Stimulated activated CD4-positive, alpha-beta T cell treated with anti-CD3 and anti-CD28 coated beads, Interleukin-4, amount 100 ng/mL, for 1 hour (primary cell): ENCODE measurements at regions not wholly inside any gene's neighbourhood (a gene's known extent, or its start where the extent isn't known, plus 50 kb on each side); places are given as distances from the start of the nearest gene placed in this dataset.

ENCODE experiments used
- DNase-seq: peaks from one replicate; pipeline ENCODE4 v3.0.0-alpha.2; 2020

DNA sequence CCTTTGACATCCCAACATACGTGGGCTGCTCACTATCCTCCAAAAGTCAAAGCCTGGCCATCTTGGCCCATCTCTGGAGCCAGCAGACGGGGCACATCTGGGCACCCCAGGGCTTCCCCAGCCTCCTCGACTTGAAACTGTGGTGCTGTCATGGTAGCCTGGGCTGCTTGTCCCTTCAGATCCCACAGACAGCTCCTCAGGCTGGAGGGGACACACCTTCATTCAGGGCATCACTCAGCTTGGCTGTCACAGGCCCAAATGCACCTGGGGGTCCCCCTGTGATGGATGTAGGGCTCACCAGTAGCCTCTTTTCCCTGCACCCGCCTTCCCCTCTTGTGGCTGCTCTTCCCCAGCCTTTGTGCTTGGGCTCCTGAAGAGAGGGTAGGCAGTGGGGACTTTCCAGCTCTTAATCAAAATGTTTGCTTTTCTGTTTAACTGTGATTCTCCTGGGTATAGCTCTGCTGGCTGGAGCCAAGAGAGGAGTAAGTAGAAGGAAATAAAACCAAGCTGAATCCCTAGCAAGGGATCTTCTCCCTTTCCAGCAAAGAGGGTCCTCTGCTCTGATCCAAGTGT is 92.3 kb downstream of the GYPC start:
- DNase-seq, result no peak

GRCh38 chr2:126748929-126749518 is 93.1 kb downstream of the GYPC start:
- no peak for DNase-seq

GRCh38 chr2:126749537-126749936 is 93.6 kb downstream of the GYPC start:
- no peak for DNase-seq

DNA sequence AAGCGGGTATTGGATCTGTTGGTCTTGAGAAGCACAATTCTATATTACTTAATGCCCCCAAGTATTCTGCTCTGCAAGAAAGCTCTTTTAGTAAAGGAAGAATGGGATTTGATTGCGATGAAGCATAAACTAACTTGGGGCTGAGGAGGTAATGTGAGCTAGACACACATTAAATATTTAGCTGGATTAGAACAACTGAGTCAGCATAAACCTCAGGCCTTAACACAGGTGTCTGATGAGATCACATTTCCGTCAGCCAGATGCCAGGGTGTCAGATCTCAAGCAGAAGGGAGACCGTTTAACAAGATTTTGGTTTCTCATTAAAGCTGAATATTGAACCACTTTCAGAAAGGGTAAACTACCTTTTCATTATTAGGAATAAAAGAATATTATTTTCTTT is 94.5 kb downstream of the GYPC start:
- no peak for DNase-seq

GRCh38 chr2:126751477-126751876 is 95.5 kb downstream of the GYPC start:
- DNase-seq, result no peak

GRCh38 chr2:126752876-126753275 is 96.9 kb downstream of the GYPC start:
- no peak for DNase-seq

DNA sequence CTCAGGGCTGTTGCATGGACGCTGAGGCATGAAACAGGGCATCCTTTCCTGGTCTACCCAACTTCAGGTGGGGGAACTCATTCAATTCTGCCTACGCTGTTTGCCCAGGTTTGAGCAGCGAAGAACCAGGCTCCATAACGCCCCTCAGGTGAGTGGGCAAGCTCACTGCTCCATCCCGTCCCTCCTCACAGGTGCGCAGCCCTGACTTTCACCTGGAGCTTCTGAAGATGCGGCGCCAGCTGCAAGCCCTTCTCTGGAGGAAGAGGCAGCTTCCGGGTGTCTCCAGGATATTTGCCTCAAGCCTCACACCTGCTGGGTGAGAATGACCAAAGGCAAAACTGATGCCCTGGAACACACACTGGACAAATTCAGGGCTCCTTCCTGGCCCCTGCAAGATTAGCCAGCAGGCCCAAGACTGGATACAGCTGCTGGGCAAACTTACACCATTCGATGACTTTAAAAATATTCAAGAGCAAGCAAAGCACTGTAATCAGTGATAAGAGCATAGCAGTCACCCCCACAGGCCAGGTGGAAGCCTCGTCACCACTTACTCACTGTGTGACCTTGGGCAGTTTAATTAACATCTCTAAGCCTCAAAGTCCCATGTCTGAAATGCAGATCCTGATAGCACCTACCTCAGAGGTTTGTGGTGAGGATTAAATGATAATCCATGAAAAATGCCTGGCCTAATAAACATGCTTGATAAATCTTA is 97.7 kb downstream of the GYPC start:
- no peak for DNase-seq

- no peak for DNase-seq
These were observed 98.5 kb downstream of the GYPC start for GRCh38 chr2:126754240-126755004.

- no peak for DNase-seq
These were observed 100.2 kb downstream of the GYPC start for GRCh38 chr2:126756125-126756524.

- DNase-seq, result no peak
These were observed 105.5 kb downstream of the GYPC start for GRCh38 chr2:126761256-126761980.

- peak; percentile 21 for DNase-seq
These were observed 106.3 kb downstream of the GYPC start for GRCh38 chr2:126761981-126762878.

GRCh38 chr2:126764686-126765265 is 108.8 kb downstream of the GYPC start:
- no peak for DNase-seq

GRCh38 chr2:126765395-126765794 is 109.4 kb downstream of the GYPC start:
- DNase-seq, result no peak

- no peak for DNase-seq
These were observed 110.5 kb downstream of the GYPC start for GRCh38 chr2:126766295-126766968.

- no peak for DNase-seq
These were observed 111.0 kb downstream of the GYPC start for GRCh38 chr2:126766969-126767296.

DNA sequence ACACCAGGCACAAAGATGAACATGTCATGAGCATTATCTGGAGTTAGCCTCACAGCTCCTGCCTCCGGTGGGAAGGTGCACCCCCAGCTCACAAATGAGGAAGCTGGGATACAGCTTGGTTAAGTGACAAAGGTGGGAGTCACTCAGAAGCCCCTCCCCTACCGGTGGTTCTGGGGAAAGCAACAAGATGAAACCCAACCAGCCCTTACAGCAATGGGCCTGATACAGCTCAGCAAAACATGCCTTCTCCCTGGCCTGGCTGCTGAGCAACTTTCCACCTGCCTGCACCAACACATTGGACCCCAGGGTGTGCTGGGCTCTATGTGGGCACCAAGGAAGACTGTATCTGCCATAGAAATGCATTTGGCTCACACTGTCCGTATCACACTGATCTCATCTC is 113.2 kb downstream of the GYPC start:
- DNase-seq, result no peak

- DNase-seq, result no peak
These were observed 114.5 kb downstream of the GYPC start for GRCh38 chr2:126770466-126770865.

- DNase-seq, result no peak
These were observed 115.1 kb downstream of the GYPC start for GRCh38 chr2:126771094-126771493.

DNA sequence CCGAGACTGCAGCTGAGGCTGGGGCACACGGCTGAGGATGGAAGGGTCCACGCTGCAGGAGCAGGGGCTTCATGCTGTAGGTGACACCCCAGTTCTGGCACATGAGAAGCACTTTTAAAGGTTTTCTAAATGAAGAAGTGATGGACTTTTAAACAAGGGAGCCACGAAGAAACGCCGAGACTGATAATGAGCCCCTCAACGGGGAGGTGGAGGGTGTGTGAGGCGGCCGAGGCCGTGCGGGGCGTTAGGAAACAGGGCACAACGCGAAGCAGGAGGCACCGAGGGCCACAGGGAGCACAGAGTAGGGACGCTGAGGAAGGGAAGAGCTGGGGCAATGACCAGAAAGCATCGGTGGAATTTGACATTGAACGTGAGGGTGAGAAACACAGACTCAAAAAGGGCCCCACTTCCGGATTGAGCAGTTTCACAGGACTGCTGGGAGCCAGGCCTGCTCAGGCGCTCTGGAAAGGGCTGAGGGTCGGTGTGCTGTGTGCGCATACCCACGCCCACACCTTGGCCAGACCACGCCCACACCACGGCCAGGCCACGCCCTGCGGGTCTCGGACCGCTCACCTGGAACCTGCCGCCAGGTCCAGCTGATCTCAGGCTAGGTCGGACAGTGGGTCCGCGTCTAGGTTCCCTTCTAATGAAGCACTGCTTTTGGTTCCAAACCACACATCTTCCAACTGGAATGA is 115.7 kb downstream of the GYPC start:
- no peak for DNase-seq

GRCh38 chr2:126774290-126774689 is 118.3 kb downstream of the GYPC start:
- no peak for DNase-seq

- DNase-seq, result no peak
These were observed 118.8 kb downstream of the GYPC start for GRCh38 chr2:126774761-126775160.
